Fibroblast of the aortic adventitia (primary cell): ENCODE measurements at regions not wholly inside any gene's neighbourhood (a gene's known extent, or its start where the extent isn't known, plus 50 kb on each side); places are given as distances from the start of the nearest gene placed in this dataset.

Experiments used
- DNase-seq: peaks from one replicate; pipeline ENCODE4 v3.0.0-alpha.2; 2010; ENCODE audit warnings: low read depth
- H3K4me3 ChIP-seq: 2 replicates; pipeline ENCODE4 v1.5.1; 2011; ENCODE audit warnings: low read depth, mild to moderate bottlenecking, control low read depth, low read length, moderate library complexity
- CTCF ChIP-seq: IDR thresholded peaks from 2 replicates; pipeline ENCODE4 v1.5.1; 2011; ENCODE audit warnings: mild to moderate bottlenecking, low read length, control low read depth, inconsistent platforms; ENCODE audit not compliant: insufficient read depth

GRCh38 chr17:56034197-56034635 is 119.1 kb upstream of the ANKFN1 start:
- DNase-seq: no peak
- no peak overlapping the region for H3K4me3 ChIP-seq
- no peak for TF ChIP-seq CTCF

- no peak for TF ChIP-seq CTCF
- no peak overlapping the region for H3K4me3 ChIP-seq
- DNase-seq: no peak
Observed at GRCh38 chr17:56038131-56038530, 115.1 kb upstream of the ANKFN1 start.

GRCh38 chr17:56045872-56046271 is 107.4 kb upstream of the ANKFN1 start:
- TF ChIP-seq CTCF: no peak
- no peak for DNase-seq
- H3K4me3 ChIP-seq: no peak overlapping the region

GRCh38 chr17:56047331-56047730 is 105.9 kb upstream of the ANKFN1 start:
- no peak for TF ChIP-seq CTCF
- no peak overlapping the region for H3K4me3 ChIP-seq
- no peak for DNase-seq

GRCh38 chr17:56057869-56058268 is 95.4 kb upstream of the ANKFN1 start:
- H3K4me3 ChIP-seq: no peak overlapping the region
- no peak for DNase-seq
- TF ChIP-seq CTCF: no peak

- no peak for DNase-seq
- TF ChIP-seq CTCF: no peak
- H3K4me3 ChIP-seq: no peak overlapping the region
Observed at GRCh38 chr17:56064506-56064905, 88.8 kb upstream of the ANKFN1 start.

- no peak for DNase-seq
- TF ChIP-seq CTCF: no peak
- no peak overlapping the region for H3K4me3 ChIP-seq
Observed at GRCh38 chr17:56074361-56074890, 78.8 kb upstream of the ANKFN1 start.
